ENCODE measurements at regions not wholly inside any gene's neighbourhood (a gene's known extent, or its start where the extent isn't known, plus 50 kb on each side); places are given as distances from the start of the nearest gene placed in this dataset.

DNA sequence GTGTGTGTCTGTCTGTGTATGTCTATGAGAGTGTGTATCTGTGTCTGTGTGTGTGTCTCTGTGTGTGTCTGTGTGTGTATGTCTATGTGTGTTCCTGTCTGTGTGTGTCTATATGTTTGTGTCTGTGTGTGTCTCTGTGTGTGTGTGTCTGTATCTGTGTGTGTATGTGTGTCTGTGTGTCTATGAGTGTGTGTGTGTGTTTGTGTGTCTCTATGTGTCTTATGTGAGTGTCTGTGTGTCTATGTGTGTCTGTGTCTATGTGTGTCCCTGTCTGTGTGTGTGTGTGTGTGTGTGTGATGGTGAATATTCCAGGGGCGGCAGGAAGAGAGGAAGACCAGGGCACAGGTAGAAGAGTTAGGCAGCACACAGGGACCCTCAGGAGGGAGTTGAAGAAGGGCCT is 173.2 kb downstream of the MYCN start:
- TF ChIP-seq NFRKB (IDR thresholded peaks at IDR 0.05) (no peak), FOXA1 (IDR thresholded peaks at IDR 0.05) (no peak), BHLHE40 (IDR thresholded peaks at IDR 0.05; ENCODE audit: borderline replicate concordance) (no peak)
